ENCODE measurements at regions not wholly inside any gene's neighbourhood (a gene's known extent, or its start where the extent isn't known, plus 50 kb on each side); places are given as distances from the start of the nearest gene placed in this dataset.
"Not testable (repeated sequence)": the region's sequence is repeated elsewhere in the genome, so short reads cannot be mapped to it uniquely, and the experiment has no call there.

GRCh38 chr2:35184471-35184870, 1171.1 kb upstream of the CRIM1 start:
- Histone ChIP-seq H3K36me3 (replicated peaks; ENCODE audit: low read depth, low read length) (no peaks in the 10 kb centered on the region), H3K9me3 (ENCODE audit: insufficient read depth, low read length) (no peaks in the 10 kb centered on the region), H3K4me1 (ENCODE audit: low read length) (no peaks in the 10 kb centered on the region), H3K27ac (ENCODE audit: low read length) (no peak overlapping the region), H3K4me2 (ENCODE audit: low read length) (no peak overlapping the region), H3K4me3 (ENCODE audit: low read length) (no peak overlapping the region), H3K27me3 (ENCODE audit: low read depth, low read length) (no peaks in the 10 kb centered on the region), H2AFZ (ENCODE audit: low read depth, low read length) (no peak overlapping the region), H3K79me2 (ENCODE audit: low read length) (no peaks in the 10 kb centered on the region), H4K20me1 (ENCODE audit: insufficient read depth, low read length) (no peaks in the 10 kb centered on the region), H3K9ac (ENCODE audit: low read length) (no peak overlapping the region)
- no peak for TF ChIP-seq CTCF (IDR thresholded peaks at IDR 0.05; ENCODE audit: low read depth, low read length)
- TF ChIP-seq EZH2phosphoT487 (IDR thresholded peaks at IDR 0.05; ENCODE audit: low read depth), result no peak

- H3K79me2 ChIP-seq (ENCODE audit: low read length); H4K20me1 ChIP-seq (ENCODE audit: insufficient read depth, low read length); H3K9me3 ChIP-seq (ENCODE audit: insufficient read depth, low read length); H3K4me2 ChIP-seq (ENCODE audit: low read length); H3K36me3 ChIP-seq (replicated peaks; ENCODE audit: low read depth, low read length); H3K4me1 ChIP-seq (ENCODE audit: low read length); H3K27ac ChIP-seq (ENCODE audit: low read length); H3K4me3 ChIP-seq (ENCODE audit: low read length); H3K9ac ChIP-seq (ENCODE audit: low read length); H3K27me3 ChIP-seq (ENCODE audit: low read depth, low read length); H2AFZ ChIP-seq (ENCODE audit: low read depth, low read length): not testable (repeated sequence)
These were observed 1178.9 kb upstream of the CRIM1 start for GRCh38 chr2:35176726-35177125.

- no peak overlapping the region for H3K27ac ChIP-seq (ENCODE audit: low read length)
- H3K4me3 ChIP-seq (ENCODE audit: low read length), result no peak overlapping the region
- H3K9ac ChIP-seq (ENCODE audit: low read length), result no peak overlapping the region
- H3K36me3 ChIP-seq (replicated peaks; ENCODE audit: low read depth, low read length), result no peaks in the 10 kb centered on the region
- H3K4me2 ChIP-seq (ENCODE audit: low read length), result no peak overlapping the region
- TF ChIP-seq EZH2phosphoT487 (IDR thresholded peaks at IDR 0.05; ENCODE audit: low read depth), result no peak
- no peak for TF ChIP-seq CTCF (IDR thresholded peaks at IDR 0.05; ENCODE audit: low read depth, low read length)
- H4K20me1 ChIP-seq (ENCODE audit: insufficient read depth, low read length), result no peaks in the 10 kb centered on the region
- H3K4me1 ChIP-seq (ENCODE audit: low read length), result no peaks in the 10 kb centered on the region
- no peaks in the 10 kb centered on the region for H3K27me3 ChIP-seq (ENCODE audit: low read depth, low read length)
- H3K79me2 ChIP-seq (ENCODE audit: low read length), result no peaks in the 10 kb centered on the region
- no peaks in the 10 kb centered on the region for H3K9me3 ChIP-seq (ENCODE audit: insufficient read depth, low read length)
- H2AFZ ChIP-seq (ENCODE audit: low read depth, low read length), result no peak overlapping the region
These were observed 1180.7 kb upstream of the CRIM1 start for GRCh38 chr2:35174845-35175244.

- Histone ChIP-seq H2AFZ (ENCODE audit: low read depth, low read length) (no peak overlapping the region), H3K4me3 (ENCODE audit: low read length) (no peak overlapping the region), H3K4me1 (ENCODE audit: low read length) (no peaks in the 10 kb centered on the region), H3K36me3 (replicated peaks; ENCODE audit: low read depth, low read length) (no peaks in the 10 kb centered on the region), H3K79me2 (ENCODE audit: low read length) (no peaks in the 10 kb centered on the region), H4K20me1 (ENCODE audit: insufficient read depth, low read length) (no peaks in the 10 kb centered on the region), H3K27me3 (ENCODE audit: low read depth, low read length) (no peaks in the 10 kb centered on the region), H3K9ac (ENCODE audit: low read length) (no peak overlapping the region), H3K27ac (ENCODE audit: low read length) (no peak overlapping the region), H3K9me3 (ENCODE audit: insufficient read depth, low read length) (no peaks in the 10 kb centered on the region), H3K4me2 (ENCODE audit: low read length) (no peak overlapping the region)
- TF ChIP-seq EZH2phosphoT487 (IDR thresholded peaks at IDR 0.05; ENCODE audit: low read depth), result no peak
- TF ChIP-seq CTCF (IDR thresholded peaks at IDR 0.05; ENCODE audit: low read depth, low read length), result no peak
These were observed 1182.9 kb upstream of the CRIM1 start for GRCh38 chr2:35172687-35173086.

GRCh38 chr2:35168351-35168750, 1187.2 kb upstream of the CRIM1 start:
- Histone ChIP-seq H2AFZ (ENCODE audit: low read depth, low read length) (no peak overlapping the region), H3K27ac (ENCODE audit: low read length) (no peak overlapping the region), H3K27me3 (ENCODE audit: low read depth, low read length) (no peaks in the 10 kb centered on the region), H3K36me3 (replicated peaks; ENCODE audit: low read depth, low read length) (no peaks in the 10 kb centered on the region), H3K9ac (ENCODE audit: low read length) (no peak overlapping the region), H3K4me1 (ENCODE audit: low read length) (peaks cover 2% of the 10 kb centered on the region; the same call in 1 of the 2 replicates), H3K4me3 (ENCODE audit: low read length) (no peak overlapping the region), H4K20me1 (ENCODE audit: insufficient read depth, low read length) (no peaks in the 10 kb centered on the region), H3K79me2 (ENCODE audit: low read length) (no peaks in the 10 kb centered on the region), H3K9me3 (ENCODE audit: insufficient read depth, low read length) (no peaks in the 10 kb centered on the region), H3K4me2 (ENCODE audit: low read length) (no peak overlapping the region)
- TF ChIP-seq EZH2phosphoT487 (IDR thresholded peaks at IDR 0.05; ENCODE audit: low read depth) (no peak), CTCF (IDR thresholded peaks at IDR 0.05; ENCODE audit: low read depth, low read length) (peak; percentile 39)

All from OCI-LY3 (cell line).